IMR-90 (cell line): ENCODE measurements at regions not wholly inside any gene's neighbourhood (a gene's known extent, or its start where the extent isn't known, plus 50 kb on each side); places are given as distances from the start of the nearest gene placed in this dataset.

ENCODE experiments used
- ATAC-seq: fragments of 200-7000 bp; cut with Tn5 transposase; 2 replicates; pipeline ENCODE4 v1.9.1; 2020; ENCODE audit warnings: low read depth, mild to moderate bottlenecking, moderate library complexity
- BruUV-seq: library from RNA; stranded (reverse); fragments of 400-500 nt; replicated peaks from 2 replicates; lab custom pipeline; 2021; lab: Mats Ljungman, UMichigan
- CTCF ChIA-PET: fragments of 300-600 bp; formaldehyde crosslinking; extraction: SDS; loops from one replicate; lab custom pipeline; 2021; ENCODE audit warnings: antibody characterized with exemption; lab: Yijun Ruan, JAX
- POLR2A ChIA-PET: fragments of 300-600 bp; sonication (Branson Sonifier 250); formaldehyde crosslinking; loops from one replicate; lab custom pipeline; 2022; ENCODE audit warnings: antibody characterized with exemption; ENCODE audit not compliant: unreplicated experiment; lab: Charles Lee
- DNase-seq: peaks from one replicate; pipeline ENCODE4 v3.0.0; 2013
- H2AFZ ChIP-seq: replicated peaks from 2 replicates; pipeline ENCODE3; 2013; ENCODE audit warnings: low read length, mild to moderate bottlenecking; ENCODE audit not compliant: poor library complexity
- H2AK5ac ChIP-seq: 2 replicates; pipeline ENCODE4 v1.6.1; 2013; ENCODE audit warnings: low read depth, low read length, inconsistent platforms
- H2AK9ac ChIP-seq: replicated peaks from 2 replicates; pipeline ENCODE3; 2013; ENCODE audit warnings: mild to moderate bottlenecking, low read depth, low read length, moderate library complexity; ENCODE audit not compliant: poor library complexity
- H2BK120ac ChIP-seq: 2 replicates; pipeline ENCODE4 v1.6.1; 2013; ENCODE audit warnings: low read depth, low read length, inconsistent platforms
- H2BK15ac ChIP-seq: 3 replicates; pipeline ENCODE4 v1.6.1; 2013; ENCODE audit warnings: low read depth, low read length, inconsistent platforms
- H2BK20ac ChIP-seq: 2 replicates; pipeline ENCODE4 v1.6.1; 2013; ENCODE audit warnings: low read depth, mild to moderate bottlenecking, inconsistent platforms, low read length, moderate library complexity
- H2BK5ac ChIP-seq: 2 replicates; pipeline ENCODE4 v1.6.1; 2013; ENCODE audit warnings: mild to moderate bottlenecking, low read depth, low read length, inconsistent platforms; ENCODE audit not compliant: poor library complexity, severe bottlenecking
- H3K14ac ChIP-seq: replicated peaks from 2 replicates; pipeline ENCODE4 v1.6.1; 2013; ENCODE audit warnings: low read depth, low read length, inconsistent platforms
- H3K18ac ChIP-seq: 2 replicates; pipeline ENCODE4 v1.6.1; 2013; ENCODE audit warnings: low read depth, low read length, control low read depth
- H3K23ac ChIP-seq: 2 replicates; pipeline ENCODE4 v1.6.1; 2013; ENCODE audit warnings: low read depth, low read length, inconsistent platforms
- H3K27ac ChIP-seq: 2 replicates; pipeline ENCODE4 v1.5.1; 2013; ENCODE audit warnings: mild to moderate bottlenecking, control low read depth, low read length; ENCODE audit not compliant: insufficient read depth
- H3K27me3 ChIP-seq: 2 replicates; pipeline ENCODE4 v1.6.1; 2013; ENCODE audit warnings: low read length; ENCODE audit not compliant: control insufficient read depth, insufficient read depth
- H3K36me3 ChIP-seq: 2 replicates; pipeline ENCODE4 v1.6.1; 2013; ENCODE audit warnings: low read length, mixed read lengths; ENCODE audit not compliant: control insufficient read depth, insufficient read depth
- H3K4ac ChIP-seq: 2 replicates; pipeline ENCODE4 v1.6.1; 2013; ENCODE audit warnings: low read depth, low read length, inconsistent platforms
- H3K4me1 ChIP-seq: 2 replicates; pipeline ENCODE4 v1.6.1; 2013; ENCODE audit warnings: low read length, mixed read lengths; ENCODE audit not compliant: control insufficient read depth, insufficient read depth
- H3K4me2 ChIP-seq: 2 replicates; pipeline ENCODE4 v1.6.1; 2013; ENCODE audit warnings: low read depth, mild to moderate bottlenecking, control low read depth, low read length, moderate library complexity
- H3K4me3 ChIP-seq: 2 replicates; pipeline ENCODE4 v1.5.1; 2013; ENCODE audit warnings: low read depth, mild to moderate bottlenecking, control low read depth, low read length, moderate library complexity; ENCODE audit not compliant: insufficient read depth
- H3K56ac ChIP-seq: 2 replicates; pipeline ENCODE4 v1.6.1; 2013; ENCODE audit warnings: low read length, inconsistent platforms; ENCODE audit not compliant: insufficient read depth; ENCODE audit errors: extremely low read depth
- H3K79me1 ChIP-seq, 2 experiments: 2 replicates each; pipeline ENCODE4 v1.6.1; 2013; ENCODE audit warnings: low read length in 2 of 2, inconsistent platforms in 1 of 2, low read depth in 1 of 2
- H3K9ac ChIP-seq: 2 replicates; pipeline ENCODE4 v1.6.1; 2013; ENCODE audit warnings: low read depth, low read length, control low read depth
- H3K9me1 ChIP-seq: 2 replicates; pipeline ENCODE4 v1.6.1; 2013; ENCODE audit warnings: low read length, inconsistent platforms; ENCODE audit not compliant: insufficient read depth
- H3K9me3 ChIP-seq: 2 replicates; pipeline ENCODE4 v1.6.1; 2013; ENCODE audit warnings: low read length; ENCODE audit not compliant: control insufficient read depth, insufficient read depth
- H4K20me1 ChIP-seq: 2 replicates; pipeline ENCODE4 v1.6.1; 2013; ENCODE audit warnings: low read length, inconsistent platforms; ENCODE audit not compliant: insufficient read depth
- H4K5ac ChIP-seq: 2 replicates; pipeline ENCODE4 v1.6.1; 2013; ENCODE audit warnings: mild to moderate bottlenecking, low read depth, low read length, control low read depth
- H4K8ac ChIP-seq, 2 experiments: 2 replicates each; pipeline ENCODE4 v1.6.1; 2013; ENCODE audit warnings: low read depth in 2 of 2, low read length in 2 of 2, control low read depth in 1 of 2, inconsistent platforms in 1 of 2
- H4K91ac ChIP-seq: 2 replicates; pipeline ENCODE4 v1.6.1; 2013; ENCODE audit warnings: low read depth, low read length, inconsistent platforms; ENCODE audit not compliant: insufficient read depth
- BHLHE40 ChIP-seq: fragments of 150-350 bp; IDR thresholded peaks from 2 replicates; pipeline ENCODE4 v1.6.1; 2016; ENCODE audit warnings: mild to moderate bottlenecking, low read depth, low read length
- CEBPB ChIP-seq: IDR thresholded peaks from 2 replicates; pipeline ENCODE4 v1.6.1; 2012; ENCODE audit warnings: low read depth, low read length, improper control_type of control experiment
- CHD1 ChIP-seq: IDR thresholded peaks from 2 replicates; pipeline ENCODE4 v1.6.1; 2012; ENCODE audit warnings: low read depth, low read length, improper control_type of control experiment
- CTCF ChIP-seq: conservative IDR thresholded peaks from 2 replicates; pipeline ENCODE4 v1.5.1; 2012; ENCODE audit warnings: mild to moderate bottlenecking, low read depth, low read length, improper control_type of control experiment
- ELK1 ChIP-seq: fragments of 150-350 bp; IDR thresholded peaks from 2 replicates; pipeline ENCODE4 v1.6.1; 2016; ENCODE audit warnings: low read depth, mild to moderate bottlenecking, low read length, moderate library complexity, borderline replicate concordance
- FOS ChIP-seq: fragments of 150-350 bp; IDR thresholded peaks from 2 replicates; pipeline ENCODE4 v1.6.1; 2016; ENCODE audit warnings: low read depth, low read length
- MAFK ChIP-seq: IDR thresholded peaks from 2 replicates; pipeline ENCODE4 v1.6.1; 2012; ENCODE audit warnings: low read depth, low read length, improper control_type of control experiment
- MAZ ChIP-seq: IDR thresholded peaks from 2 replicates; pipeline ENCODE4 v1.6.1; 2012; ENCODE audit warnings: low read depth, mild to moderate bottlenecking, low read length, improper control_type of control experiment, moderate library complexity, borderline replicate concordance
- MXI1 ChIP-seq: IDR thresholded peaks from 2 replicates; pipeline ENCODE4 v1.6.1; 2012; ENCODE audit warnings: low read depth, mild to moderate bottlenecking, low read length, moderate library complexity, borderline replicate concordance
- NFE2L2 ChIP-seq: fragments of 150-350 bp; IDR thresholded peaks from 2 replicates; pipeline ENCODE4 v1.6.1; 2016; ENCODE audit warnings: low read depth, mild to moderate bottlenecking, low read length
- POLR2A ChIP-seq: IDR thresholded peaks from 2 replicates; pipeline ENCODE4 v1.6.1; 2012; ENCODE audit warnings: mild to moderate bottlenecking, low read depth, low read length
- RAD21 ChIP-seq: IDR thresholded peaks from 2 replicates; pipeline ENCODE4 v1.6.1; 2012; ENCODE audit warnings: low read length, improper control_type of control experiment
- RCOR1 ChIP-seq: IDR thresholded peaks from 2 replicates; pipeline ENCODE4 v1.6.1; 2012; ENCODE audit warnings: mild to moderate bottlenecking, low read length, improper control_type of control experiment; ENCODE audit not compliant: insufficient replicate concordance
- RFX5 ChIP-seq: IDR thresholded peaks from 2 replicates; pipeline ENCODE4 v1.8.0; 2012; ENCODE audit warnings: low read depth, mild to moderate bottlenecking, low read length, moderate library complexity
- SMC3 ChIP-seq: fragments of 150-350 bp; IDR thresholded peaks from 2 replicates; pipeline ENCODE4 v1.6.1; 2016; ENCODE audit warnings: low read depth, mild to moderate bottlenecking, antibody characterized with exemption, low read length, moderate library complexity
- USF2 ChIP-seq: fragments of 150-350 bp; IDR thresholded peaks from 2 replicates; pipeline ENCODE4 v1.6.1; 2017; ENCODE audit warnings: mild to moderate bottlenecking, antibody characterized with exemption, low read length, low read depth
- WGBS, 2 experiments: methylation state at CpG; one replicate each; pipeline versions ENCODE4 v1.1.5 to v1.1.7; 2013; ENCODE audit warnings: missing lambda C conversion rate in 2 of 2; ENCODE audit not compliant: insufficient read length in 1 of 2; ENCODE audit errors: extremely low coverage in 2 of 2; 5-methylcytosine and 5-hydroxymethylcytosine counted together
- dilution Hi-C: fragments of 300-500 bp; cut with HindIII; formaldehyde crosslinking; loops from one replicate; pipeline ENCODE4 v1.14.3; 2018; ENCODE audit warnings: low sequenced_read_pairs; ENCODE audit not compliant: unreplicated experiment
- in situ Hi-C: fragments of 300-500 bp; cut with MboI; formaldehyde crosslinking; loops from 3 replicates; pipeline ENCODE4 v1.14.3; 2019; ENCODE audit warnings: low sequenced_read_pairs, inconsistent platforms, mixed read lengths
- intact Hi-C: fragments of 100-400 bp; cut with micrococcal nuclease; formaldehyde crosslinking; loops from 2 replicates; pipeline ENCODE4 v1.10.0; 2022

- Histone ChIP-seq H3K4ac (no peak overlapping the region), H3K9me3 (no peaks in the 10 kb centered on the region), H4K5ac (no peak overlapping the region), H3K9me1 (no peaks in the 10 kb centered on the region), H2BK15ac (no peak overlapping the region), H4K91ac (no peak overlapping the region), H3K23ac (no peak overlapping the region), H3K27ac (no peak overlapping the region), H3K18ac (no peak overlapping the region), H2BK20ac (no peak overlapping the region), H3K4me3 (no peak overlapping the region), H2BK5ac (no peak overlapping the region), H4K8ac (no peak overlapping the region), H2AK5ac (no peak overlapping the region), H3K4me2 (no peak overlapping the region), H3K56ac (no peak overlapping the region), H2AFZ (no peak overlapping the region), H3K36me3 (no peaks in the 10 kb centered on the region), H4K20me1 (no peaks in the 10 kb centered on the region), H3K79me1 (no peaks in the 10 kb centered on the region), H2BK120ac (no peak overlapping the region), H2AK9ac (no peak overlapping the region), H3K9ac (no peak overlapping the region), H3K14ac (no peak overlapping the region), H3K27me3 (peaks cover 6% of the 10 kb centered on the region; the same call in 1 of the 2 replicates), H3K4me1 (no peaks in the 10 kb centered on the region)
- TF ChIP-seq FOS (no peak), MAZ (no peak), MAFK (no peak), RCOR1 (no peak), BHLHE40 (no peak), CTCF (no peak), CHD1 (no peak), SMC3 (no peak), MXI1 (no peak), RAD21 (no peak), RFX5 (no peak), NFE2L2 (no peak), POLR2A (no peak), CEBPB (no peak), ELK1 (no peak), USF2 (no peak)
- intact Hi-C loops: no loop called here
- WGBS, 2 experiments: no CpG with 5 or more reads among the region's 3 CpGs
- ATAC-seq (no peak), DNase-seq (peak; percentile 1)
- no TSS peak for BruUV-seq
- CTCF ChIA-PET: no interaction called here
- dilution Hi-C loops: no loop called here
- POLR2A ChIA-PET: no interaction called here
- in situ Hi-C loops: no loop called here
These were observed 253.6 kb downstream of the EPHA4 start for GRCh38 chr2:221318376-221319130.
